K562 (cell line): ENCODE measurements at regions not wholly inside any gene's neighbourhood (a gene's known extent, or its start where the extent isn't known, plus 50 kb on each side); places are given as distances from the start of the nearest gene placed in this dataset.

Experiments used
- CHD1 ChIP-seq: fragments of 200-600 bp; sonication (generic); IDR thresholded peaks from one replicate; pipeline ENCODE4 v1.6.1; 2012; ENCODE audit warnings: mild to moderate bottlenecking, moderate library complexity, low read length, inconsistent platforms
- FOXK1 ChIP-seq: sonication (generic); formaldehyde crosslinking; IDR thresholded peaks from 2 replicates; pipeline ENCODE4 v1.8.0; 2022; ENCODE audit warnings: missing genetic modification reagents, mild to moderate bottlenecking, borderline replicate concordance
- NONO ChIP-seq, 2 experiments: fragments of 200-400 bp in 1 of 2; fragments of 450-650 bp in 1 of 2; formaldehyde crosslinking in 1 of 2; IDR thresholded peaks; 2 replicates each; pipeline ENCODE4 v1.6.1; 2017; ENCODE audit warnings: low read depth in 2 of 2, mild to moderate bottlenecking in 2 of 2, moderate library complexity in 2 of 2, low read length in 1 of 2
- OTX1 ChIP-seq: fragments of 450-650 bp; formaldehyde crosslinking; IDR thresholded peaks from 2 replicates; pipeline ENCODE4 v1.4.0; 2022; ENCODE audit warnings: mild to moderate bottlenecking
- POLR2G ChIP-seq: fragments of 200-400 bp; formaldehyde crosslinking; IDR thresholded peaks from 2 replicates; pipeline ENCODE4 v1.6.1; 2017; ENCODE audit warnings: low read depth, mild to moderate bottlenecking, antibody characterized with exemption, low read length, moderate library complexity
- RAD21 ChIP-seq, 2 experiments: fragments of 250-450 bp in 1 of 2; fragments of 450-650 bp in 1 of 2; sonication (Bioruptor Pico) in 1 of 2; formaldehyde crosslinking in 1 of 2; IDR thresholded peaks in 1 of 2; conservative IDR thresholded peaks in 1 of 2; 2 replicates each; pipeline versions ENCODE4 v1.4.0 to v1.8.0; 2020 to 2022; ENCODE audit warnings: mild to moderate bottlenecking in 2 of 2, moderate library complexity in 1 of 2
- RBBP5 ChIP-seq: fragments of 200-600 bp; sonication (generic); IDR thresholded peaks from 2 replicates; pipeline ENCODE4 v1.6.1; 2012; ENCODE audit warnings: borderline replicate concordance, mild to moderate bottlenecking, low read length, control low read depth, inconsistent platforms; ENCODE audit not compliant: insufficient read depth, poor library complexity, severe bottlenecking
- SIN3A ChIP-seq, 2 experiments: fragments of 150-350 bp in 1 of 2; IDR thresholded peaks; 2 replicates each; pipeline ENCODE4 v1.6.1; 2011 to 2016; ENCODE audit warnings: borderline replicate concordance in 2 of 2, low read depth in 2 of 2, low read length in 2 of 2, mild to moderate bottlenecking in 2 of 2, moderate library complexity in 2 of 2; ENCODE audit not compliant: control insufficient read depth in 1 of 2
- SNIP1 ChIP-seq: fragments of 450-650 bp; IDR thresholded peaks from 2 replicates; pipeline ENCODE4 v1.7.1; 2017; ENCODE audit warnings: low read depth, mild to moderate bottlenecking
- SP2 ChIP-seq: IDR thresholded peaks from 2 replicates; pipeline ENCODE4 v1.6.1; 2011; ENCODE audit warnings: mild to moderate bottlenecking, low read depth, low read length, moderate library complexity; ENCODE audit not compliant: poor library complexity, severe bottlenecking; ENCODE audit errors: extremely low read depth
- SREBF2 ChIP-seq: sonication (generic); formaldehyde crosslinking; IDR thresholded peaks from 2 replicates; pipeline ENCODE4 v1.4.0; 2020; ENCODE audit warnings: mild to moderate bottlenecking, missing genetic modification reagents
- SRF ChIP-seq, 2 experiments: fragments of 250-450, 450-650 bp in 1 of 2; sonication (Bioruptor Pico) in 1 of 2; sonication (generic) in 1 of 2; formaldehyde crosslinking; IDR thresholded peaks; 2 replicates each; pipeline versions ENCODE4 v1.5.0 to v1.5.1; 2020 to 2022; ENCODE audit warnings: mild to moderate bottlenecking in 1 of 2, missing genetic modification reagents in 1 of 2
- TAF15 ChIP-seq: fragments of 200-400 bp; formaldehyde crosslinking; IDR thresholded peaks from 2 replicates; pipeline ENCODE4 v1.6.1; 2017; ENCODE audit warnings: mild to moderate bottlenecking, low read depth, low read length, moderate library complexity
- TAF7 ChIP-seq: fragments of 450-650 bp; IDR thresholded peaks from 2 replicates; pipeline ENCODE4 v1.6.1; 2016; ENCODE audit warnings: missing genetic modification characterization, missing compliant biosample characterization
- THRAP3 ChIP-seq: fragments of 450-650 bp; IDR thresholded peaks from 2 replicates; pipeline ENCODE4 v1.6.1; 2016; ENCODE audit warnings: mild to moderate bottlenecking, inconsistent platforms, borderline replicate concordance
- ZBTB9 ChIP-seq: fragments of 450-650 bp; formaldehyde crosslinking; IDR thresholded peaks from 2 replicates; pipeline ENCODE4 v1.4.0; 2020; ENCODE audit warnings: mild to moderate bottlenecking, moderate library complexity
- ZFX ChIP-seq: sonication (generic); formaldehyde crosslinking; IDR thresholded peaks from 2 replicates; pipeline ENCODE4 v1.8.0; 2022; ENCODE audit warnings: mild to moderate bottlenecking, missing genetic modification reagents, moderate library complexity
- ZKSCAN1 ChIP-seq: fragments of 150-350 bp; IDR thresholded peaks from 2 replicates; pipeline ENCODE4 v1.6.1; 2016; ENCODE audit warnings: low read depth, low read length
- ZKSCAN8 ChIP-seq: fragments of 200-800 bp; sonication (Bioruptor generic); IDR thresholded peaks from 2 replicates; pipeline ENCODE4 v1.6.1; 2016; ENCODE audit warnings: missing genetic modification characterization, missing compliant biosample characterization
- ZNF778 ChIP-seq: fragments of 450-650 bp; formaldehyde crosslinking; IDR thresholded peaks from 2 replicates; pipeline ENCODE4 v1.4.0; 2020; ENCODE audit warnings: mild to moderate bottlenecking, moderate library complexity
- TF ChIP-seq, protein P1 (sequence below), 3 experiments: IDR thresholded peaks in 2 of 3; conservative IDR thresholded peaks in 1 of 3; 2 replicates each; pipeline ENCODE4 v1.5.1; 2011 to 2012; ENCODE audit warnings: low read length in 3 of 3, mild to moderate bottlenecking in 3 of 3, control low read depth in 2 of 3, improper control_type of control experiment in 1 of 3, inconsistent platforms in 1 of 3, low read depth in 1 of 3, mixed read lengths in 1 of 3, moderate library complexity in 1 of 3; ENCODE audit not compliant: insufficient read depth in 2 of 3
- TF ChIP-seq, protein P2 (sequence below), 2 experiments: fragments of 450-650 bp in 1 of 2; sonication (generic) in 1 of 2; formaldehyde crosslinking in 1 of 2; IDR thresholded peaks in 1 of 2; conservative IDR thresholded peaks in 1 of 2; 2 replicates each; pipeline versions ENCODE4 v1.6.1 to v1.8.1; 2016 to 2023; ENCODE audit warnings: mild to moderate bottlenecking in 2 of 2, moderate library complexity in 2 of 2, inconsistent platforms in 1 of 2, missing genetic modification reagents in 1 of 2

DNA sequence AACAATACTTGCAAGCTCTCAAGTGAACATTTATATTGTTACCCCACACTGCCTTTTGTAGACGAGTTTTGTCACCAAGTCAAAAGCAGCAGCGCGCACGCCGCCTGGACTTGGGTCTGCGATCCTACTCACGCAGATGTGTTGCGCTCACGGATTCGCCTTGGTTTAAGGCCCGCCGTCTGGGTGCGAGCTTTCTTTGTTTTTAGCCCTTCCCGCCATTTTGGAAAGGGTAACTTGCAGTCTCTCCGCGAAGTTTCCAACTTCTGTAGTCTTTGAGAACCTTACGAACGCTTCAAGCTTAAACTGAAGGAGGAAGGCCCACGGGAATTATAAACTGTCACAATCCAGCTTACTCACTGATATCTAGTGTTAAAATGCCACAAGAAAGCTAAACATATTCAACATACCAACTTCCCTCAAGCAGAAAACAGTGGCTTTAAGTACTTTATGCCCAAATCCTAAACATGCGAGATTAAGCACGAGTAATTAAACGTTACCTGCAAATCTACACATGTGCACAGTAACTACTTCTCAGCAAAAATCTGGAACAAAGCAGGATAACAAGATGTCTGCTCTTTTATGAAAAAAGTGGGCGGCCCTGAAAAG is 80.4 kb upstream of the BTN3A2 start (continued):
- TF ChIP-seq SNIP1 (0 out of 2 replicates have a peak, but pooled peaks have one; percentile 18), CHD1 (peak; percentile 40), ZKSCAN8 (CRISPR knock-in tag) (peak; percentile 13; the same call in 1 of the 2 replicates), OTX1 (no peak), POLR2G (peak; percentile 11; the same call in 1 of the 2 replicates), SRF (CRISPR knock-in tag; IDR thresholded peaks at IDR 0.05) (peak in 1 of 2 experiments; percentile 18; a peak in 1 of 4 replicates), RBBP5 (peak; percentile 25), SIN3A (IDR thresholded peaks at IDR 0.05; ENCODE audit: borderline replicate concordance in 2 of 2, control insufficient read depth in 1 of 2, low read depth in 2 of 2, low read length in 2 of 2) (peak in 1 of 2 experiments; percentile 24; a peak in 1 of 4 replicates), ZFX (CRISPR knock-in tag) (0 out of 2 replicates have a peak, but pooled peaks have one; percentile 28), FOXK1 (CRISPR knock-in tag) (peak; percentile 78; the same call in 1 of the 2 replicates), ZKSCAN1 (0 out of 2 replicates have a peak, but pooled peaks have one; percentile 45), SP2 (no peak), TAF7 (peak; percentile 19; the same call in 1 of the 2 replicates), RAD21 (CRISPR knock-in tag; conservative IDR thresholded peaks at IDR 0.05 in 1 of 2, IDR thresholded peaks at IDR 0.05 in 1 of 2) (0 out of 4 replicates have a peak, but pooled peaks have one; percentile 2 to 22), ZBTB9 (CRISPR knock-in tag) (peak; percentile 11), NONO (IDR thresholded peaks at IDR 0.05; ENCODE audit: low read depth in 2 of 2, low read length in 1 of 2) (peak in 1 of 2 experiments; percentile 9; a peak in 1 of 4 replicates), TAF15 (no peak), SREBF2 (CRISPR knock-in tag) (0 out of 2 replicates have a peak, but pooled peaks have one; percentile 70), THRAP3 (peak; percentile 93), ZNF778 (CRISPR knock-in tag) (peak; percentile 53; the same call in 1 of the 2 replicates)
- TF ChIP-seq, protein P1, sequence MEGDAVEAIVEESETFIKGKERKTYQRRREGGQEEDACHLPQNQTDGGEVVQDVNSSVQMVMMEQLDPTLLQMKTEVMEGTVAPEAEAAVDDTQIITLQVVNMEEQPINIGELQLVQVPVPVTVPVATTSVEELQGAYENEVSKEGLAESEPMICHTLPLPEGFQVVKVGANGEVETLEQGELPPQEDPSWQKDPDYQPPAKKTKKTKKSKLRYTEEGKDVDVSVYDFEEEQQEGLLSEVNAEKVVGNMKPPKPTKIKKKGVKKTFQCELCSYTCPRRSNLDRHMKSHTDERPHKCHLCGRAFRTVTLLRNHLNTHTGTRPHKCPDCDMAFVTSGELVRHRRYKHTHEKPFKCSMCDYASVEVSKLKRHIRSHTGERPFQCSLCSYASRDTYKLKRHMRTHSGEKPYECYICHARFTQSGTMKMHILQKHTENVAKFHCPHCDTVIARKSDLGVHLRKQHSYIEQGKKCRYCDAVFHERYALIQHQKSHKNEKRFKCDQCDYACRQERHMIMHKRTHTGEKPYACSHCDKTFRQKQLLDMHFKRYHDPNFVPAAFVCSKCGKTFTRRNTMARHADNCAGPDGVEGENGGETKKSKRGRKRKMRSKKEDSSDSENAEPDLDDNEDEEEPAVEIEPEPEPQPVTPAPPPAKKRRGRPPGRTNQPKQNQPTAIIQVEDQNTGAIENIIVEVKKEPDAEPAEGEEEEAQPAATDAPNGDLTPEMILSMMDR (IDR thresholded peaks at IDR 0.05 in 2 of 3, conservative IDR thresholded peaks at IDR 0.05 in 1 of 3; ENCODE audit: insufficient read depth in 2 of 3, low read depth in 1 of 3, low read length in 3 of 3): 0 out of 6 replicates have a peak, but pooled peaks of 1 of the 3 experiments have one; percentile 3
- TF ChIP-seq, protein P2, sequence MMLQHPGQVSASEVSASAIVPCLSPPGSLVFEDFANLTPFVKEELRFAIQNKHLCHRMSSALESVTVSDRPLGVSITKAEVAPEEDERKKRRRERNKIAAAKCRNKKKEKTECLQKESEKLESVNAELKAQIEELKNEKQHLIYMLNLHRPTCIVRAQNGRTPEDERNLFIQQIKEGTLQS (IDR thresholded peaks at IDR 0.05): no peak
- TF ChIP-seq, protein P2 (CRISPR knock-in tag; conservative IDR thresholded peaks at IDR 0.05): 0 out of 2 replicates have a peak, but pooled peaks have one; percentile 19
